ENCODE measurements at regions not wholly inside any gene's neighbourhood (a gene's known extent, or its start where the extent isn't known, plus 50 kb on each side); places are given as distances from the start of the nearest gene placed in this dataset.

DNA sequence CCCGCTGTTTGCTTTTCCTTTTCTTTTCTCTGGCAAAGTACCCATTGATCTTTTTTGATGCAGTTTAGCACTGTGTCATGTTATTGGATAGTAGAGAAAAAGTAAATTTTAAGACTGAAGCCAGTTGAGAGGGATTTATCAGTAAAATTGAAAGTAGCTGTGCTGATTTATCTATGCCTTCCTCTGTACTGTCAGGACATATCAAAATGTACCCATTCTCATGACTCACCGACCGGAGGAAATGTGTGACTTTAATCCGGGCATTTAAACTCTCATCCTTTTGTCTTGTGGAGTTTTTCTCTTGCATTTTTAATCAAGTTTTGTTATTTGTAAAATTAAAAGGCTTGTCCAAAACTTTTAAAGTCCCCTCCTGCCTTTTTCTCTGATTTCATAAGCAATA is 276.6 kb upstream of the FMN2 start:
- FAIRE-seq (no peak), DNase-seq (ENCODE audit: insufficient read length, low spot score) (no peak)

DNA sequence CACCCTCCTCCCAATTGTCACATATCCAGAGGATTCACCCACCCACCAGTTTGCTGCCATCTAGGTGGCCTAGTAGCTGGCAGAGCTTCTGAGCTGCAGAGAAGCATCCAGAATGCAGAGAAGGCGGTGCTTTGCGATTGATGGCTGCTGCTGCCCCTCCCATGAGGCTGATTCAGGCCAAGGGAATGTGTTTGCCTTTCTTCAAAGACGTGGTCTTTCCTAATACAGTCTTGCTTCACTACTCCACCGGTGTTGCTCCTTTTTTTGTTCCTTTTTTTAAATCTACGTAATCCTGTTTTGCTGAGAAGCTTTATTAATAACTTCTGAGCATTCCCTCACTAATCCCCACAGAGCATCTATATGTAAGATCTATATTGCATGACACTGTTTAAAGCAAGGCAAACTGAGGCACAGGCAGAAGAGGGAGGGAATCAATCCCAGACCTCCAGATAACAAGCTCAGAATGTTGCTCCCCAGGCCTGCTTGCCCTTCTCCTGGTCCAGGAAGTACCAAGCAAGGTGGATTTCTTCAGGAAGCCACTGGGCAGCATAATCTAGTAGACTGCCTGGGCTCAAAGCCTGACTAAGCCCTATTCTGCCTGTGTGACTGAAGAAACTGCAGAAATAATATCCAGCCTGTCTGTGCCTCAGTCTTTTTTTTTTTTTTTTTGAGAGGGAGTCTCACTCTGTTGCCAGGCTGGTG is 275.5 kb upstream of the FMN2 start:
- no peak for FAIRE-seq
- no peak for DNase-seq (ENCODE audit: insufficient read length, low spot score)

DNA sequence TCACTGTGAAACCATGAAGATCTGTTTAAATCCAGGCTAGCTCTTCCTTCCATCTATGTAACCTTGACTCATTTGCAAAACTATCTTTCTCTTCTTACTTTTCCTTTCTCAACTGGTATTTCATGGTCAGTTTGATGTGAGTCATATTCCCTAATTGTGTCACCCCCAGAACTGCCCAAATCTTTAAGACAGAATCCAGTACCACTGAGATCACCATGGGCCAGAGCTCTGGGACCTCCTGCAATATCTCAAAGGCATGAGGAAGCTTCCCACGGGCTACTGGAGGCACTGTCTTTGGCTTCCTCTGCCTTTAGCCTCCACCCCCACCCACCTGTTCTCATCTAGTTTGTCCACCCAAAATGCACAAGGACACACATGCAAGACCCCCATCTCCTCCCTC is 274.4 kb upstream of the FMN2 start:
- DNase-seq (ENCODE audit: insufficient read length, low spot score), result no peak
- FAIRE-seq, result no peak

DNA sequence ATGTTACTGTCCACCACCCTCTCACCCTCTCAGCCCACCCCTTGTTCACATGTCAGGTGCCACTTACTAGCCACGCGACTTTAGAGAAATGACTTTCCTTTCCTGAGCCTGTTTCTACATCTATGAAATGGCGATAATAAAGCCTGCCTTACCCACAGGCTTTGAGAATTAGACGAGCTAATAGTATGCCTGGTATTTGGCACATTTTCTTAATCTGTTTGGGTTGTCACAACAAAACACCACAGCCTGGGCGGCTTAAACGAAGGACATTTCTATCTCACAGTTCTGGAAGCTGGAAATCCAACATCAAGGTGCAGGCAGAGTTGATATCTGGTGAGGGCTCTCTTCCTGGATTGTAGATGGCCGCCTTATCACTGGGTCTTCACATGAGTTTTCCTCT is 273.9 kb upstream of the FMN2 start:
- no peak for DNase-seq (ENCODE audit: insufficient read length, low spot score)

DNA sequence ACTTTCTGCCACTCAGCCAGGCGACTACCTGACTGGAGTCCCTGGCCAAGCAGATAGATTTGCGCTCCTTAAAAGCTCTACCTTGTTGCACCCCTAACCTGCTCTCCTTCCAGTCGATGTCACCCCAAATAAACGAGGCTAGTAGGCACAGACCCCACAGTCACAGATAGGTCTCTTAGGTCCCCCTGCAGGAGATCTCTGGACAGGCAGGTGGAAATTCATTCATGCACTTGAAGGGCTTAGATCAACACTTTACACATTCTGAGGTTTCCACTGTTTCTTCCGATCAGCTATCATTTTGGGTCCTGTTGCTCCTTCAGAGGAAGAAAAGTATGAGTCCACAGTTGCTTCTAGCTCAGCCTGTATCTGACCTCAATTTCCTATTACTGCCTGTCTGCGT is 272.6 kb upstream of the FMN2 start:
- FAIRE-seq (no peak), DNase-seq (ENCODE audit: insufficient read length, low spot score) (no peak)

More for the DNA sequence above, 273.9 kb upstream of the FMN2 start:
- no peak for FAIRE-seq

DNA sequence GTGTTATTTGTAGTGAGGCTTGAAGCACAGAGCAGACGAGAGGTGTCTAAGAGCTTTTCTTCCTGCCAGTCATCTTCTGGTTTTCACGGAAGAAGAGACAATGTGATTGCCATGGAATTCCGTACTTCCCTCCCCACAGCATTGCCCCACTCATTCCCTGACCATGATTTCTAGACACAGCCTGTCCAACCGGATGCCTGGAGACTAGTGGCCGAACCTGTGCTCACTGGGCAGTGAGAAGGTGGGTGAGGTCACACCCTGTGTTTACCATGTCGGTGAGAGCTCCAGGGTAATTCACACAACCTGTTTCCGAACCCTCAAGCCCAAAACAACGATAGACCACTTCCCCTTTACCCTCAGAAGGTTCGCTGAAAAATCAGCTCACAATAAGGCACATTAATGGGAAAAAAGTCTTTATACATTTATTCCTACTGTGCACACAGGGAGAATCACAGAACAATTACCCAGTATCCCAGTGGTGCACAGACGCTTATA is 271.9 kb upstream of the FMN2 start:
- DNase-seq (ENCODE audit: insufficient read length, low spot score) (no peak), FAIRE-seq (no peak)

DNA sequence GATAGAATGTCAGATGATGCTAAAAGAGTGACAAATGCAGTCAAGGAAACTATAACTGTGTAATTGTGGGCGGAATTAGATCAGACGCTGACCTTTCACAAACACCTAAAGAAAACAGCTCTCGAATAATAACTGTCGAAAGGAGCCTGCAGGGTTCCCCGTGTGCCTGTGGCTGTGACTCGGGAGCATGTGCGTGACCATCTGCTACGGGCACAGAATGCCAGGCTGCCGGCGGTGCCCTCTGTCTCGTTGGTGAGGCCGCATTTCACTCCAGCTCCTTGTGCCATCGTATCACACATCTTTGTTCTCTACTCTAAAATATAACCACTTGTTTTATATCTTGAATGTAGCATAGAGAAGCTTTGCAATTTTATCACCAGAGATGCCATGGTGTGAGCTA is 267.8 kb upstream of the FMN2 start:
- FAIRE-seq (no peak), DNase-seq (ENCODE audit: insufficient read length, low spot score) (no peak)

DNA sequence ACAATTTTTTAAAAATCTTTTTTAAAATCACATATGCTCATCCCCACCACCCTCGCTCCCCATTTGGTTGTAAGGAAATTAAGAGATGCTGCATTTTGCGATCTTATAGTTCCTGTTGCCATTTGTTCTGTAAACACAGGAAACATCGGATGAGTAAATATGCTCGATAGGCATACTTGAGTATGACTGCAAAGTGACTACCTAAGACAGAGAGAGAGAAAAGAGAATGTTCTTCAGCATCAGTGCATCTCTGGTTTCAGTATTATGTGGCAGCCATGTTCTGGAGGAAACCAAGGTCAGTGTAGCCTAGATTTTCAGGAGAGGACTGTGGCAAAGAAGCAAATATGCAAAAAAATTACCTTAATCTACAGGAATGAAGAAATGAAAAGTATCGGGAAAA is 265.5 kb upstream of the FMN2 start:
- FAIRE-seq (no peak), DNase-seq (ENCODE audit: insufficient read length, low spot score) (no peak)

DNA sequence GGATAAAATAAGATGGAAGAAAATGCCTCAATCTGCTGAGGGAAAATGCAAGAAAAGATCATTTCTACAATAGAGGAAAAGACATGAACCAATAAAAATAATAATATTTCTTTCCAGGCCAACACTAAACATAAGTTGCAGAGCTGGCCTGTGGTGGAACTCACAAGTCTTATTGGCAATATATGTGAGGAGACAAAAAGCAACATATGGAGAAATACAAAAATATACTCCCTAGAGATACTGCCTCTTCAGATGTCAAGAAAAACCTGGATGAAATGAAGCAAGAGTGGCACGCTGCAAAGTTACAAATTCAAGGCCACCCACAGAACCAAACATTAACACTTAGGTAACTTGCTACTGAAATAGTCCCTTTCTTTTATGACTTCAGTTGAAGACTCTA is 264.9 kb upstream of the FMN2 start:
- DNase-seq (ENCODE audit: insufficient read length, low spot score), result no peak
- no peak for FAIRE-seq

DNA sequence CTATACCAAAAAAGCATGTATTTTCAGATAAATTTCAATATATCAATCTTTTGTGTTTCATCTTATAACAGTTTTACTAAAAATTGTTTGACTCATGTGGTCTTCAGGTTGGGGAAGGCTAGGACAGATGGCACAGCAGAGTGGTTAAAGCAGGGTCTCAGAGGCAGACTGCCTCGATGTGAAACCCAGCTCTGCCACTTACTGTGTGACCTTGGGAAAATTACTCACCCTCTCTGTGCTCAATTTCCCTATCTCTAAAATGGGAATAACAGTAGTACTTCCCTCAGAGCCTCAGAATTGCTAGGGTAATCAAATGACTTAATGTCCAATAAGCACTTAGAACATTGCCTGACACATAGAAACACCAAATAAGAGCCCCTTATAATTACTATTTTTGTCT is 262.1 kb upstream of the FMN2 start:
- DNase-seq (ENCODE audit: insufficient read length, low spot score), result no peak
- no peak for FAIRE-seq

DNA sequence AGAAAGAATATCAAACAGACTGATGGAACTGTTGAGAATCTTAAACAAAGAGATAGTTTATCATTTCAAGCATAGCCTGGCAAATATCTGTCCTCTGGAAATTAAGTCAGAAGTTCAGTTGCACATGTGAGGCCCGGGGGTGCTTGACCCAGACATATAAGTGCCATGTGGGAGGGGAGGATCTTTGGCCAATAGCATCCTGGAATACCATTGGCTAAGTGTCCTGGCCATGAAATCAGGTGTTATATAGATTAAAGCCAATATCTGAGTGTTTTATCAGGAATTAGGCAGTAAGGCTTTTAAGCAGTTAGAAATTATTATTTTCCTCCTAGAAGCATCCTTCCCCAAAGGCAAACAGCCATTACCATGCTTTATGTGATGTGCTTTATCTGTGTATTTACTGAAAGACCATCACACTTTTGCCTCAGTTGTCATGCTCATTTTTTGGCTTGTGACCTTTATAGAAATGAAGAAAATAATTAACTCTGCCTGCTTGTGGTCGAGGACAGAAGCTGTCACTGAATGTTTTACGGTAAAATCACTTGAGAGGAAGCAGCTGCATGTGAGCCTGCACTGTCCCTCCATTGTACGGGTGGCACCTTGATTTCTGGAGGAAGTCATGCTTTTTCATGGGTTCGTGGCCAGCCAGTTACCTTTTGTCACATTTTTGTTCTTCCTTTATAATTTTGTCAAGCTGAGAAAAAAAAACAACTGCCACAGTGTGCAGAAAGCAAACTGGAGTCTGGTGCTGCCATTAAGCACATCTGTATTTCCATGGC is 259.9 kb upstream of the FMN2 start:
- DNase-seq (ENCODE audit: insufficient read length, low spot score), result no peak
- no peak for FAIRE-seq

DNA sequence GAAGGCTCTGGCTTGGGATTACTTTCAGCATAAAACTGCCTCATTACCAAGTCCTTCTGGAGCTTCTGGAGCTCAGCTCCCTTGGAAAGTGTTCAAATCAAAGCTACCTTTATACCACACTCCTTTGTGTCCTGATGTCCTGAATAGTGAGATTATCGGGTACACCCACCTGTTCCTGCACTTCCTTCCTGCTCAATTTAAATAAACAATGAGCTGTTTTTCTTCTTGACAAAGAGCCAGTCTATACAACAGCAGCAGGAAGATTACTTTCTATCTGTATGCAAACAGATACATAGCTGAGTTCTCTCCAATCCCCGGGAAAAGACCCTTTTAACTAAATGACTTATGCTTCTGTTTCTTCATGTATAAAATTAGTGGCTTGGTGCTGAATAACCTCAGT is 258.0 kb upstream of the FMN2 start:
- no peak for FAIRE-seq

DNA sequence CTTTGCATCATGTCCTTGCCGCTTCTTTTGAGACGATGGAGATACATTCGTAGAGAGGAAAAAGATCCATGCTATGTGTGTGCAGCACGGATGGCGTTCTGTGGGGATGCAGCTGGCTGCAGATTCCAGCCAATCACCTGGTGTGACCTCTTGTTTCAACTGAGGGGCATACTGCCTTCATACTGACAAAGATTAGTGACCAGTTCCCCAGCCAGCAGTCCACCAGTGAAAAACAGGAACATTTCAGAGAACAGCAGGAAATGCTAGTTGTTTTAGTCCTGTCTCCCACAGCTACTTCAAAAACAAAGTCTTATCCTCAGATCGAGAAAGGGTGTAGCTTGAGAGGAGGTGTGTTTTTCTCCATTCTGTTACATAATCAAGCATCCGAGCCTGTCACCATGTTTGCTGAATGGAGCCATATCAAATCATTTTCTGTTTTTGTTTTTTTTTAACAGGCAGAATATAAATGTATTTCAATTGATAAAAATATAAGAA is 255.7 kb upstream of the FMN2 start:
- DNase-seq (ENCODE audit: insufficient read length, low spot score), result no peak
- no peak for FAIRE-seq

More for the DNA sequence above, 258.0 kb upstream of the FMN2 start:
- DNase-seq (ENCODE audit: insufficient read length, low spot score), result no peak

DNA sequence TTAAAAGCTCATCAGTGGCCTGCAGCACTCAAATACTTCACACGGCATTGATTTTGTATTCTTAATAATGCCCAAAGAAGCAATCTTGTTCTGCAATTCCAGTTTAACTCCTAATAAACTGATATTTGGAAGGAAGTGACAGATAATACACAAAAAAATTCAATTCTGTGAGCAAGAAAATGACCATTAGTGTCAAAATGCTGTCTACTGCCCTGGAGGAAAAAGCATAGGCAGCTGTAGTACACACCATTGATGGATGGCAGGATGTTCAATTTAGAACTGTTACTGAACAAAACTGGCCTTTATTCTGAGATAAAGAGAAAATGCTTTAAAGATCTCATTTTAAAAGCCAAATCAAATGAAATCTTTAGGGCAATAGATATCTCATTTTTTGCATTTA is 251.3 kb upstream of the FMN2 start:
- no peak for DNase-seq (ENCODE audit: insufficient read length, low spot score)
- FAIRE-seq, result no peak

DNA sequence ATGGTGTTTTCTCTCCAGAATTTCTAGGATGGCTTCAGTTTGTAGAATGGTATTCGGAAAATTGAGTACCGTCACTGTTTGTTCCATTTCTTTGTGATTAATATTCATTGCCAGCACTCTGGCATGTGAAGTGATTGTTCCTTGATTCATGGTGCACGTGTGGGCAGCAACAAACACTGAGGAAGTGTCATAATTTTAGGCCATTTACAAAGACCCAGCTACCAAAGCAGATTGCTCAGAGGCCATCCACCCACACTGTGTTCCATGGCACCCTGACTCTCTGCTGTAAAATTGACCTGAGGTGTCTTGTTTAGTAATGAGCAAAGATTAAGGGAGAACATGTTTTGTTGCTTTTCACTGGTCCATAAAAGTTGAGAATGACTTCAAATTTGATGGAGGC is 250.9 kb upstream of the FMN2 start:
- FAIRE-seq (no peak), DNase-seq (ENCODE audit: insufficient read length, low spot score) (no peak)

DNA sequence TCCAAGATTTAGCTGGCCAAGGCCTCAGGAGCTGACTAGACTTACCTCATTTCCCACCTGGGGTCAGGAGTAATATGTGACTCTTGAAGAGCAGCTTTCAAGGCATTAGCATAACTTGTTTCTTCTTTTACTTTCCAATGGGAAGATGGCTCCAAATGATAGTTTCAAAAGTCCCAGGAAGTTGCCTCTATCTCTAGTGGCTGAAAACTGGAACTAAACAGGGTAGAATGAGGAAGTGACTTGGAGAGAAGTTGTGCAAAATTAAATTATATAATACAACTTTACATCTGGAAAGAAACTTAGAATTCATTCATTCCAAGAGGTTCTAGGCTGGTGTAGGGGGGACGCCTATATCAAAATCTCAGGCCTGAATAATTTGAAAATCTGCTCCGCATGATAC is 250.1 kb upstream of the FMN2 start:
- DNase-seq (ENCODE audit: insufficient read length, low spot score) (no peak), FAIRE-seq (no peak)

DNA sequence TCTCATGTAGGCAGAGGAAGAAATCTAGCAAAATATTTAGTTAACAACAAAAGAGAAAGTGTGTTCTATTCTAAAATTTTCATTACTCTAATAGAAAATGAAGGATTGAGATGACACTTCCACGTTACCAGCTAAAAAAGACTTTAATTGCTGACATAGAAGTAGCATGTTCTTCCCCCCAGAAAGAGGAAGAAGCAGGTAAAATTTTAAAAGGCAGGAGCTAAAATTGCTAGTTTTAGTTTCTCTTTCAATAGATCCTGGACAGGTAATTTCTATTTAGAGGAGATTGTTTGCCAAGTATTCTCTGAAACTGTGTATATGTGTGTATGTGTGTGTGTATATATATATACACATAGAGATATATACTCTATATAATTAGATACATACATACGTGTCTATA is 248.1 kb upstream of the FMN2 start:
- DNase-seq (ENCODE audit: insufficient read length, low spot score), result no peak
- FAIRE-seq, result no peak

DNA sequence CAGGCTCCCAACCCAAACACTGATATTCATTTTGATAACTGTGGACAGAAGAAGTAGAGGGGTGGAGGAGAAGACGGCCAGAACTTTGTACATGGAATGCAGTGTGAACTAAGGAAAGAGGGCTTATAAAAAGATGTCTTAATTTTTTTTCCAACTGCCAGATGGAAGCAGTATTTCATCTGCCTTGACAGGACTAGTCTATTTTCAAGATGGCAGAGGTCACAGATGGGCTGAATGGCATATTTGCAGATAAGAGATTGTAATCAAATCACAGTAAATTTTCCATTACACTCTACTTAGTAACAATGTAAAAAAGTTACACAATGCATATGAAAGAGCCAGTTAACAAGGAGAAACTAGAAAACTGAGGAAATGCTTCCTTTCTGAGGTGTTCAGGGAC is 246.8 kb upstream of the FMN2 start:
- DNase-seq (ENCODE audit: insufficient read length, low spot score) (no peak), FAIRE-seq (no peak)

DNA sequence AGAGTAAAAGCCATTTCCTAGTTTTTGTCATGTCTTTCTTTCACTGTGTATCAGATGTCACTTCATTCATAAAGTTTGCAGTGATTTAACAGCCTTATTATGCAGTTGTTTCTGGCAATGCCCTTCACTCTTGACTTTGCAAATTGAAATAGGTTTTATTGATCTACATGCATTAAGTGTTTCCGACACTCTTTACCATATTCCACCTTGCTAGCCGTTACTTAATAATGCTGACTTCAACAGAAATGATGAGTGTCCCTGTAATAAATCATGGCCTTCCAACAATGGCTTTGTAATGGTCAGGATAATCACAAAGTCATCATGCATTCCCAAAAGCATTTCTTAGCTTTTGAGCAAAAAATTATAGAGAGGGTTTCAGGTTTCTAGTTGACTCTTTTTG is 236.8 kb upstream of the FMN2 start:
- FAIRE-seq, result no peak
- DNase-seq (ENCODE audit: insufficient read length, low spot score), result no peak

DNA sequence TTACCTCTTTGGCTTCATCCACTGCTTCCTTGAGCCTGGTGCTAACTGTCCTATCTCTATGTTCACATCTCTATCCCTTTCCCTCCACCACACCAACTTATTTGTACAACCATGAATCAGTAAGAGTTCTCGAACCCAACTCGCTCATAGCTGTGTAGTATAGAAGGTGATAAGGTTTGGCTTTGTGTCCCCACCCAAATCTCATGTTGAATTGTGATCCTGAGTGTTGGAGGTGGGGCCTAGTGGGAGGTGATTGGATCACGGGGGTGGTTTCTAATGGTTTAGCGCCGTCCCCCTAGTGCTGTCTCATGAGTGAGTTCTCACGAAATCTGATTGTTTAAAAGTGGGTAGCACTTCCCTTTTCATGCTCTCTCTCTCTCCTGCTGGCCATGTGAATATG is 235.6 kb upstream of the FMN2 start:
- DNase-seq (ENCODE audit: insufficient read length, low spot score), result no peak
- no peak for FAIRE-seq

DNA sequence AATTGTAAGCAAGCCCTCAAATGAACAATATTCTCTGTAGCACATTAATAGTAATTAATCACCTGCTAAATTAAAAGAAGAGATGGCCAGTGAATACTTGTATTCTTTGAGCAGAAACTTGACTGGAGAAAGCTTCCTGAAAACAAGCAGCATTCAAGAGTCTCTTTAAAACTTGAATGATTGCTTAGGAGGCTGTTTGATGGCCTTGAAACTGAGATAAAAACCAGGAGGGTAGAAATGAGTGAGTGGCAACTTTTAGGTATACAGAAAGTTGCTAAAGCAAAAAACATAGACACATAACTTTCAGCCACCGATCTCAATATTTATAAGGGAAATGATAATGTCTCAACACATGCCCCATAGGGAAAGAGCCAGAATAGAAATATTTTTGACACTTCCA is 234.8 kb upstream of the FMN2 start:
- DNase-seq (ENCODE audit: insufficient read length, low spot score), result no peak
- no peak for FAIRE-seq

DNA sequence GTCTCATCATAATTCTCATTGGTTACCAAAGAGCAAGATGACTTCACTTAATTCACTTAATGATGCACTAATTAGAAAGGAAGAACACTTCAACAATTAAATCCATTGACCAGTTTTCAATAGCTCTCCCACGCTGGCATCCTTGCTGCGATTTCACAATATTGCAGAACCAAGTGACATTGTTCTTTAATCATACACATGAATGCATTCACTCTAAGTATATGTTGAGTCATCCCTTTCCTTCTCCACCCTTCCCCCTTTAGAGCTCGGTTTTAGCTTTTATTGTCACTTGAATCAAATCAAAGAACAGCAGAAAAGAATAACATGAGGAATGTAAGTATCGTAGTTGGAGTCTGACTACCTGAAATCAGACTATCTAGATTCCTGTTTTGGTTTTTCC is 233.6 kb upstream of the FMN2 start:
- no peak for DNase-seq (ENCODE audit: insufficient read length, low spot score)
- no peak for FAIRE-seq
